Activated CD4-positive, alpha-beta T cell treated with anti-CD3 and anti-CD28 coated beads, Interleukin-2, Interleukin-6, amounts not matched to agents 100 ng/mL and 50 ng/mL, durations not matched to agents 16 hours and 8 hours (primary cell): ENCODE measurements at regions not wholly inside any gene's neighbourhood (a gene's known extent, or its start where the extent isn't known, plus 50 kb on each side); places are given as distances from the start of the nearest gene placed in this dataset.

Source experiments
- DNase-seq: peaks from one replicate; pipeline ENCODE4 v3.0.0-alpha.2; 2020

DNA sequence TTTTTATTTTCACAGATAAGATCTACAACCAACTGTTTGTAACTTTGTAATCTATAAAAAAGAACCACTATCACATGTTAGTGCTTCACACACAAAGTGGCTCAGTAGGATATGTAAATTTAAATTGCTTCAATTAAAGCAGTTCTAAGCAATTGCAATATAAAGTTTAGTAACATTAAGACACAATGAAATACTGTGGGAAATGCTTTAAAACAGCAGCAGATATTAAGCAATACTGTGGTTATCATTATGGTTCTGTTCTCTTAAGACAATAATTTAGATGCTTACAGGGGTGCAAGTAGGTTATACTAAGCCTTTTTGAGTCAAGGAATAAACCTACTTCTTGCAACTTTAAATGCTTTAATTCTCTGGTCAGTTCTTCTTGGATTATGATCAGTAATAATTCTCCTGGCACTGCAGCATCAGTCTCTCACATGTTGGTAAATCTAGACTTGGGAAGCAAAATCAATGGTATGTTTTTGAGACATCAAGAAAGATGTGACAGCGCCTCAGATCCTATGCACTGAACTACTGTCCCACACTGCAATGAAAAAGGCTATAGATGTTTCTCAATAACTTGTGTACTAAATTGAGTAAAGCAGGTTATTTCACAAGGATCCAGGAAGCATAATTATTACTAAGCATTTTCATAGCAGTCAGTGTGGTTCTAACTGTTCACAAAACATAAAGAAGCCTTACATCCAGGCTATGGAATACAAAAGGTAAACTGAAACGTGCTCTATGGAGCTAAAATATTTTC is 338.7 kb upstream of the PDE4D start:
- DNase-seq, result no peak

DNA sequence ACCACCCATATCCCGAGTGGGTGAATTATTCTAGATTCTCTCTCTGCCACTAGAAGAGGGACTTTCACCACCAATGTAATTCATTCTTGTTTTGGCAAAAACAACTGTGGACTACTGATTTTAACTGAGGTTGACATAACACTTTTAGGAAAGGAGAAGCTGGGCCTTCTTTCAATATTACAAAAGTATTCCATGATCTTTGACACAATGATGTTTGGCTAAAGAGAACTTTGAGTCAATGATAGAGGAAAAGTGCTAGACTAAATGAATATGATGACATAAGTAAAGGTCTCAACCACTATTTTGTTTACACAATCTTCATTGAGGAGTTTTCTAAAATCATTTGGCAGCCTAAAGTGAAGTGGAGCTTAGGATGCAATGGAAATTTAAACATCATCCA is 336.9 kb upstream of the PDE4D start:
- DNase-seq, result no peak

DNA sequence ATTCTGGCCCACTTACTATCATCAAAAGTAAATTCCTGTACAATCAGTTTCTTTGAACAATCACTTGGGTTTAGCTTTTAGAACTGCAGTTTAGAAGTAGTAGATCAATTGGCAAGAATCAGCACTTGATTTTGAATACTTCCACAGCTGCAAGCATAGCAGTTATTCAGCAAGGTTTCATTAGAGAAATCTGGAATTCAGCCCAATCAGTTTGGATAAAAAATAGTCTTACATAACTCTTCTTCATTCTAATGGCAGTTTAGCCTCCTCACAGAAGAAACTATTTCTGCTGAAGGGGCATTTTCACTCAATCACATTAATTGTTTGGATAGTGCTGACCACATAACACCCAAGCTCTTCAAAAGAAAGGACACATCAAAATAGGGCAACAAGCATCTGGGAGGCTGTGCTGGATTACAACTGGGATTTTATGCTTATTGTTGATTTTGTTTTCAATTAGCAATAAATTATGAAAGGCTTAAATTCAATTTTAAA is 336.2 kb upstream of the PDE4D start:
- no peak for DNase-seq

DNA sequence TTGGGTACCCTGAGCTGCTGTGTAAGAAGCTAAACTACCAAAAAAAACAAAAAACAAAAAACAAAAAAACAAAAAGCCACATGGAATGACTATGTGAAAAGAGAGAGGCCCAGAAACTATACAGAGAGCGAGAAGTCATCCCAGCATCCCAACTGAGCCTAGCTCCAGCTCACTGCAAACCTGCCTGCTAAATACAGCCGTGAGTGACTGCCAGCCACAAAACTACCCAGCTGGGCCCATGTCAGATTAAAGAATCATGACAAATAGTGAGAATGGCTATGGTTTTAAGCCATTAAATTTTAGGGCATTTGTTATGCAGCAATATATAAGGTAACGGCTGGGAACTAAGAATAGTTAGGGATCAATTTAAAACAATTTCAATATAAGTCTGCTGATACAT is 335.1 kb upstream of the PDE4D start:
- no peak for DNase-seq

DNA sequence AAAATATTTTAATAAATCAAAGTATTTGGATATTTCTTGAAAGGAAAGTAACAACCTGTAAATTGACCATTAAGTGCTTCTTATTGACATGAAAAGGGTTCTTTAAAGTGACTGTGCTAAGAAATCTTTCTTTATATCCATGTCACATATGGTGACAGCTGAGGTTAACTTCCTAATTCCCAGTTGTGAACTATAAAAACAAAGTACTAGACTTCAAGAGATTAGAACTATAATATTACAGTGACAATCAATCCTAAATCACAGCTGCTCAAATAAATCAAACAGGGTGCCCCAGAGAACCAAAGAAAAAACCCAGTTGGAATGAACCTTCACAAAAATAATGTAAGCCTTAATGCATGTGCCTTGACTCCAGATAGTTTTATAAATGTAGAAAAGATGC is 332.6 kb upstream of the PDE4D start:
- no peak for DNase-seq

DNA sequence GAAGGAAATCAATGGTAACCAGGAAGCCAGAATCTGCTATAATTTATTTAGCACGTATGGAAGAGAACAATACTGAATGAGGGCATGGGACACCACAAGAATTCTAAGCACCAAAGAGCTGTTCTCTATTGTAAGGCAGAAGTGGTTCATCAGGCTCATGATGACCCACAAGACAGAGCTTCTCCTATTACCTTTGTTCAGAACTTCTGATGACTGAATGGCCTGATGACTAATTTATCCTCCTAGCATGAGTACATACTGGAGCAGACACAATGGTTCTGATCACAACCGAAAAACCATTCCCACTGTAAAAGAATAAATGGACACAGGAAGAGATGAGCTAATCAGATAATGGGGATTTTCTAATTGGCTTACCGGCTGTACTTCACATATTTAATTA is 329.8 kb upstream of the PDE4D start:
- no peak for DNase-seq

DNA sequence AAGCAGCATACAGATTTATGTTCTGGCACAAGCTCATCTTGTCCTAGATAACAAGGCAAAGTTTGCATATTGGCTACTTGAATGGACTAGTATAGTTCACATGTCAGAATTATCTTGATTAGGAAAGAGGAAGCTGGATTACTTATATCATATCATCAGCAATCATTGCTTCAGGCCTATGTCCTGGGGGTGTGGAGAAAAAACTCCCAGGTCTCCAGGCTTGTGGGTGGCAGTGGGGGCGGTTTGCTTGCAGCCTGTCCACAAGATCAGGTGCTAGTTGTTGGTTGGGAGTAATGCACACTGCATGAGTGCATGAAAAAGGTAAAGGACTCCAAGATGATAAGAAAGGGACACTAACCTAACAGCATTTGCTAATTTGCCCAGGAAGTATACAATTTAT is 326.4 kb upstream of the PDE4D start:
- no peak for DNase-seq

DNA sequence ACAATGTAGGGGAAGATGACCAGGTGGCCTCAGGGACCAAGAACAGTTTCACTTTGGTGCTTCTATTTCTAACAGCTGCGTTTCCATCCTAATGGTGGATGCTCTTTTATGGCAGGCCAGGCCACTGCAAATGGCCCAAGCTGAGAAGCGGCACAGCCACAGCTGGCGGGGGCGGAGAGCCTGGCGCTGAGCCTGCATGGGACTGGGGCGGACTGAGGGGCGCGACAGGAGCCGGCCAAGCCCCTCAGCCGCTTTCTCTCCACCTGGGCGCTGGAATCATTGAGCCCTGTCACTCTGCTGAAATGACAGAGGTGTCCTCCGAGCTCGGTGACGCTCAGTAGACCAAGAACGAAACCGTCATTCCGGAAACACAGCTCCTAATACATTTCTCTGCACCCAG is 317.3 kb upstream of the PDE4D start:
- no peak for DNase-seq

DNA sequence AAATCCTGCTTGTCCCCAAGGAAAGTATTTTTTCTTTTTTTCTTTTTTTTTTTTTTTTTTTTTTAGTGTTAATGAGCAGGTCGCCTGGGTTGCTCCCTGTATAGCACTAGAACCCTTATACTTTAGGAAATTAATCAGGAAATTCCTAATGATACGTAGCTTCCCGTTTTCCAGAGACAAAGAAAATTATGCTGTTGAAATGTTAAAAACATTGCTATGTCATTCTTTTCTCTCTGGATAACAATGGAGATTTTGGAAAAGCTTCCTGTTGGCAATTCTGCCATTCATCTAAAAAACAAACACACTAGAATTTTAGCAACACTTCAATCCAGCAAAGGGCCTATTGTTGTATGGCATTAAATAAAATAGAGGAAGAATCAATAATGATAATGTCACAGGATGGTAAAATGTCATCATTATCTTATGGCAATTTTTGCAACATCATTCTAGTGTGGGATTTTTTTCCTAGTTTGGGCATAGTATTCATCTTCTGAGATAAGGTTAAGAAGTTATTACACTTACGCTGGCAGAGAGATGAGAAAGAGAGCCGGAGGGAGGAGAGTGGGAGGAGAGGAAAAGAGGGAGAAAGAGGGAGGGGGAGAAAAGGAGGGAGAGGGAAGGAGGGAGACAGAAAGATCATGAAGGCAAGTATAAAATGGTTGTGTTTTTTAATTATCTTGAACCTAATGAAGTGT is 315.8 kb upstream of the PDE4D start:
- no peak for DNase-seq

DNA sequence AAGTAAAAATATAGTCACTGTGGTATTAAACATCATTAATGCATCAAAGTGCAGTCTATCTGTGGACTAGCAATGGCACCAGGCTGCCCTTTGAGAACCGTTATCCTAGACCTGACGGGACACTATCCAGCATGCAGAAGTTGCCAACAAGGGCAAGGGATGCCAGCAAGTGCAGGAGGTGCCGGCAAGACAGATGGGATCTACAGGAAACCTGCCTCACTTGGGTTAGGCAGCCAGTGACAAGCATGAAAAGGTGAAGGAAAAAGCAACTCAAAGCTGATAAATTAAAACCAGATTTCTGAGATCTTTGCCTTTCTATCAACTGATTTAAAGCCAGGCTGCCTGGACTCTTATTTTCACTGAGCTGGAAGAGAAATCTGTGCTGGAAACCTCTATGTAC is 315.2 kb upstream of the PDE4D start:
- no peak for DNase-seq

DNA sequence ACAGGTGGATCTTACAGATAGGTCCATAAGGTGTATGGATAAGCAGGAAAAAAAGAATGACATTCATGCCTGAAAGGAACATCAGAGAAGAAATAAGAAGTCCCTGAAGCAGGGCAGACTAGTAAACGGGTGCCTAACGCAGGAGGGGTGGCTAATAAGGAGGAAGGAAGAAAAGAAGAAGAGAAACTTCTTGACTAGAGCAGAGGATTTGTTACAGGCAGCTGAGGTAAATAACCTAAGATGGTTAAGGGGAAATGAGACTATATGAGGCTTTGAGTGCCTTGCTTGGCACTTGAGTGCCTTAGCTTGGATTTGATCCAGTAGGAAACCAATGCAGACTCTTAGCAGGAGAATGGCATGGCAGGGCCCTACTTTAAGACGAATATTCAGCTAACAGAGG is 313.5 kb upstream of the PDE4D start:
- no peak for DNase-seq

DNA sequence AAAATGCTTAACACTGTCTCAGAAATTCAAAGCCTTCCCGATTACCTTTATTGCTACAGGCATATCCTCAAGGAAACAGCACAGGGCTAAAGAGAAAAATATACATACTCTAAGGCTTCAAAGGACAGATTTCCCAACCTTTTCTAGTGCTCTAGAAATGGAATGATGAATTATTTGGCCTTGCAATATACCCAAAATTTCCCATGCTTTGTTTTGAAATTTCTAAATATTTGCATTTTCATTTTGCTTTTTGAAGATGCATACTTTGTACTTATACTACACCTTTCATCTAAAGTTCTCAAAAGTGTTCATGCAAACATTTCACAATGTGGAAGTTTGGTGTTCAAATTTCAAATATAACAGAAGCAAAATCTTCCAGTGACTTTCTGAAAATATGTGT is 312.7 kb upstream of the PDE4D start:
- DNase-seq, result no peak

DNA sequence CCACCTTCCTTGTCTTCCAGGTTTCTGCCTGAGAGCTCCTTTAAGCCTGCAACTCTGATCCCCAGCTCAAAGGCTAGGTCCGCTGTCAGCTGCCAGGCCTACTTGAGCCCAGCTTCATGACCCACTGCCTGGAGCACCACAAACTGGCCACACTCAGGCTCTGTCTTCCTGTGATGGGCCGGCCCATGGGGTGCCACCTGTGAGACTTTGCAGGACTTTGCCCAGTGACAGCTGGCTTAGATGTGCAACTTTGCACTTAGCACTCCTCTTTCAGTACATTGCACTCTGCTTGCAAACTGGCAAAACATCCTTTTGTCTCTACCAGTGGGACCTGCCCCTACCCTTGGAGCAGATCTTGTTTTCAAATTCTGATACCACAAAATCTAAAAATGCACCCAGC is 311.5 kb upstream of the PDE4D start:
- no peak for DNase-seq

DNA sequence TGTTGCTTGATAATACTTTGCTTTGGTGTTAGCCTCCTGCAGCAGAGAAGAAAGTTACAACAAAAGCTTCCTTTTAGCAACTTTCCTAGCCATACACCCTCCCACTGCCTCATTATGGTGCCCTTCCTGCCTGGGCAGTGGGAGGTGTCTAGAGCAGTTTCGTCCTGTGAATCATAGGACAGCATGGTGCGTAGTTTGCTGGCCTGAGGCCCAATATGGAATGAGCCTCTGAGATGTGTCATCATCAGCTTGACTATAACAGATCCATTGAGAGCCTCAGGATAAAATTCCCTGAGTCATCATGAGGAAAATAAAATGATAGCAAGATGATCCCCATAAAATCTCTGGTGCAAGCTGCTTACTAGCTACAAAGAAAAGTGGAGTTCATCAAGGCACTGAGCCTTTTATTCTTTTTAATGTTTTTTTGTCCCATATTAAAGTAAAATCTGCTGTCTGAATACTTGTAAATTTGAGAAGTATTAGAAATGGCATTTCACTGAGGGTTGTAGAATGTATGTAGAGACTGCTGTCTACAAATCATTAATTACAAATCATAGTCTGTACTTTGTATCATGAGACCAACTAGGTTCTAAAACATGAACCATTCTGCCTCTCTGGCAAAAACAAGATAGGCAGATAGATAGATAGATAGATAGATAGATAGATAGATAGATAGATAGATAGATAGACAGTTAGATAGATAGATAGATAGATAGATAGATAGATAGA is 303.0 kb upstream of the PDE4D start:
- no peak for DNase-seq

DNA sequence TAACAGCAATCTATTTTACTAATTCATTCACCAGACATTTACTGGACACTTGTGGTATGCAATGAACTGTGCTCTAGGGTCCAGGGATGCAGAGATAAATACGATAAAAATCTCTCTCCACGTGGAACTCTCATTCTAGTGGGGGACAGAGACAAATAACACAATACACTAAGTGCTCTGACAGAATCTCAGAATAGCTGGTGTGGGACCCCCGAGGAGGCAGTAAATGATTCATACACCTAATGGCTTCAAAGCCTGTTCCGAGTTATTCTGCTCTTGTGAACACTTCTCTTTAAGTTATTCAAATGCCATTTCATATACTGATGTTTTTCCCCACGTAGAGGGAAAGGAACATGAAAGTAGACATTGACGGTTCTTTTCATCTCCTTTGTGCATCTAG is 302.0 kb upstream of the PDE4D start:
- DNase-seq, result no peak

DNA sequence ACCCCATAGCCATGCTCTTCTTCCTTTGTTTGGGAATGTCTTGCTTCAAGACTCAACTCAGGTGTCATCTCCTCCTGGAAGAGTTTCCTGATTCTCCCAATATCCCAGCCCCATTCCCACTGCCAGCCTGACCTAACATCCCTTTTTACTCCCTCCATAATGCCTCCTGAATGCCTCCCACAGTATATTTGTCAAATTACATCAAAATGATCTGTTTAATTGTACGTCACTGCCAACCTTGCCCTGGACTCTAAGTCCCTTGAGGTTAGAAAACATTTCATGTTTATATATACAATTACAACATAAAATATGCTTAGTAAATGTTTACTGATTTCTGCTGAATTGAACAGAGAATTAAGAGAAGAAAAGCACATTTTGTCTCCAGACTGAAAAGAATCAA is 301.6 kb upstream of the PDE4D start:
- DNase-seq, result no peak

DNA sequence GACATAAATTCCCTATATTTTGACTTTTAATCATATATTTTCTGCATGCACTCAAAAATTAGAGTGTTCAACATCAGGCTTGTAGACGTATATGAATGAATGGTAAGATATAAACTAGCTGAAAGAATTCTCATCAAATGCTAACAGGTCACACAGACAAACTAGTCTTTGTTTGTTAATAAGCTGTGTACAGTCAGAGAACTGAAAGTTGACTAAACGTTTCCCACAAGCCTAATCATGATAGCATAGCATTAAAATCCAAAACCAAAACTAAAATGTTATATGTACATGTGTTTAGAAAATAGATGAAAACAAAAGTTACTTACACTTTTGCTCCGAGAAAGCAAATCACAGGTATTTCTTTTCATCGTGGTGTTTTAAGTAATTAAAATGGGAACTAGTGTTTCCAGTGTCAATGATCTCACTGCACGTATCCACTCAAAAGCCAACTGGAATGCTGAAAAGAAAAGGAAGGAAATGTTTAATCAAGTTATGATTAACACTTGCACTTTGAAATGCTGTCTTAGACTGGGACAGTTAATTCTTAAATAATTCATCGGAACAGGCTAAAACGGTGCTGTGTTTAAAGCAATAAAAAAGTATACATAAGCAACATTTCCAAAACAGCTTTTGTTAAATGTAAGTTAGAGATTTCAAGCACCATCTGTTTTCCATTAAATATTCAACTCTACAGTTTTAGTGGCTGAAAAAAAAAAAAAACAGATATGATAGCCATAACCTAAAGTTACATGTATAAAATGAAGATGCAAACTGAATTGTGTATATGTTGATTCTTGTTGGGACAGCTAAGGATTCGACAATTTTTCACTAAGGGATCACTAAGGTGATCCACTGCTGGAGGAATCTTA is 291.9 kb upstream of the PDE4D start:
- DNase-seq, result no peak

DNA sequence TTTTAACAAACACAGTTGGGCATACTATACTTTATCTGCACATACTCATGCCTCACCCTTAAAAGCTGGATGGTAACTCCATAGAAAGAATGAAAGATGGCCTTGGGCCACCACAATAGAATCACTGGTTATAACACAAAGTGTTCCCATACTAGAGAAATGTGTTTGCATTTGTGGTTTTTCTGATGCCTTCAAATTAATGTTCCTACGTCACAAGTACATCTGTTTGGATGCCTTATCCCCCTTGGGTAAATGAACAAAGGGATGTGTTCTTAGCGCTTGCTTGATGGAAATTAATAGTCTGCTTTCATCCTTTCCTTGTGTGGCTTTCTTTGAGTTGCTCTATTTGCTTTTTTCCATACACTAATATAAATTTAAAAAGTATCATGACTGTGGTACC is 291.1 kb upstream of the PDE4D start:
- DNase-seq, result no peak

DNA sequence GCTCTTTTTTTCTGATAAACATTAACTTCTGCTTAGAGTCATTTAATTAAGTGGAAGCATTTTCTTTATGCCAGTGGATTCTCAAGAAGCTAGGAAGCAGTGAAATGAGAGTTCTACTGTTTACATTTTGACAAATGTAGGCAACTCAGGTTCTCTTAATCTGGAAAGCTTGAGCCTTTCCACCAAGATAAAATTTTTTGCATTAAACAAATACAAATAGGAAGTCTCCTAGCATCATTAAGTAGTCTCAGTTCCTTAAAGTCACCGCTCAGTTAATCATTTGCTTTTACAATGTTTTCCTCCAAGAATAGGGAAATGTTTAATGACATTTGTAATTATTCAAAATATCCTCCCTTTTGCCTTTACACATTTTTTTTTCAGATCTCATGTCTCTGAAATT is 290.4 kb upstream of the PDE4D start:
- DNase-seq, result no peak

DNA sequence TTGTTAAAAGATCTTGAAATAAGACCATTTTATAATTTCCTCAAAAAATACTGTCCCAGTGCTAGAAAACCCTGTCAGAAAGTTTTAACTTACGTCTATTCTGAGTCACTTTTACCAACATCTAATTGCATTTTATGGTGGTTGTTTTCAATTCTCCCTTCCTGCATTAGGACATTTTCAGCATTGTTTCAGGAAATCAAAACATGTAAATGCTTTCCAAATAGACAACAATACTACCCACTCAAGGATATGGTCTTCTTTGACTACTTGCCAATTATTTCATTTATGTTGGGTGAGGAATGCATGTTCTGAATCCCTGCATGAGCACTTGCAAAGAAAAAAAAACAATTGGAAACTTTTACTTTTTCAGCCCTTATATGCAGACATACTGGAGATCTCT is 284.6 kb upstream of the PDE4D start:
- DNase-seq, result no peak

DNA sequence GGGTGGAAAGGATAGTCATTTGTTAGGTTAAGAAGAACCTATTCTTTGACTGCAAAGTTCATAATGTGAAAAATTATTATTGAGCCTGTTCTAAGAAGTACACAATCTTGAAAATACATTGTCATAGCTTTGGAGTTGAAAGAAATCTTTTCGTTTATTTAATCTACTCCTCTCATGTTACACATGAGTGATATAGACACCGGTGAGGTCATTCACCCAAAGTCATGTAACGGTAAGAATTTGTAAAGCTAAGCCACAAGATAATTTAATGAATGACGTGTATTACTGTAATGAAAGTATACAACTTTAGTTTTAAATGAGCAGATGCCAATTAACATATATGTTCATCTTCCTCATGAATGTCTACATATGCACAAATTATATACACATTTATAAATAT is 284.1 kb upstream of the PDE4D start:
- DNase-seq, result no peak

DNA sequence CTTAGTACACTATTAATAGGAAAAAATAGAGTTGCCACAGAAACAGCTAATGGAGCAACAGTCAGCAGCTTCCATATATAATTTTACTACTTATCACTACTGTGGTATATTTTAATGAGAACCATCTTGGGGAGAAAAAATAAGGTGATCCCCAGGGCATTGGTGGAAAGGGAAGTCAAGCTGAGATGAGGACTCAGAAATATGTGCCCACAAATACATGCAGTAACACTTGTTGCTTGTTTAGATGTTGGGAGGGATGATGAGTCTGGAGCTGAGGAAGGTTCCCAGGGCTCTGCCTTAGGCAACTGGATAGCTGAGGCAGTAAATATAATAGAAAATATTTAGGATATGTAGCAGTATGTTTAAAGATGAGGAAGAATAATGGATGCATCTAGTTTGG is 280.1 kb upstream of the PDE4D start:
- no peak for DNase-seq

DNA sequence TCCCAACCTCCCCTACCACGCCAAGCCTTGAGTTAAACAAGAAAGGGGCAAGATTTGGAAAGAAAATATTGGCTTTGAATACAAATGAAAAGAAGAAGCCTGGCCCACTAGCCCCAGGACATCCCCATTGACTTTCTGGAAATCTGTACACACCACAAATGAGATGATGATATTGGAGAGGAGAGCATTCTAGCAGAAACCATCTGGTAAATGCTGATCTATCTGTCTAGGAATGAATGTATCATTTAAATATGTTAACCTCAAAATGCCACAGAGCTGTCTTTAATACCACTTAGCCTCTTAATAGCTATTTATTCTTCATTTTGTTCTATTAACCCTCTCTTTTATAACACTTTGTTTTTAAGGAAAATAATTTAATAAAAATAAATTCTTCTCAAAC is 270.2 kb upstream of the PDE4D start:
- DNase-seq, result no peak
